HCT116 (cell line): ENCODE measurements at regions not wholly inside any gene's neighbourhood (a gene's known extent, or its start where the extent isn't known, plus 50 kb on each side); places are given as distances from the start of the nearest gene placed in this dataset.

Source experiments
- ATAC-seq: fragments of 200-7000 bp; cut with Tn5 transposase; 2 replicates; pipeline ENCODE4 v1.9.1; 2020; ENCODE audit warnings: mild to moderate bottlenecking, moderate library complexity
- BruUV-seq: library from RNA; stranded (reverse); fragments of 400-500 nt; replicated peaks from 2 replicates; lab custom pipeline; 2021; lab: Mats Ljungman, UMichigan
- CTCF ChIA-PET: fragments of 300-600 bp; sonication (Branson Sonifier 250); formaldehyde crosslinking; loops from one replicate; lab custom pipeline; 2021; ENCODE audit warnings: antibody characterized with exemption; lab: Charles Lee
- POLR2A ChIA-PET: fragments of 300-600, 350-600 bp; sonication (Branson Sonifier 250); formaldehyde crosslinking; loops from one replicate; lab custom pipeline; 2021; ENCODE audit warnings: antibody characterized with exemption; lab: Charles Lee
- RAD21 ChIA-PET, 2 experiments: fragments of 300-600 bp; sonication (Branson Sonifier 250); formaldehyde crosslinking; loops; one replicate each; lab custom pipeline; 2023; ENCODE audit warnings: low total read pairs in 2 of 2; ENCODE audit not compliant: uncharacterized antibody in 2 of 2, unreplicated experiment in 2 of 2, low non-redundant PET in 1 of 2; lab: Charles Lee
- DNase-seq: peaks from one replicate; pipeline ENCODE4 v3.0.0-alpha.2; 2010; ENCODE audit warnings: low read depth, low spot score
- H2AFZ ChIP-seq: fragments of 200-600 bp; shearing (Covaris generic), sonication (generic); 2 replicates; pipeline ENCODE4 v1.6.1; 2017; ENCODE audit warnings: low read depth, mixed run types, mixed read lengths, antibody characterized with exemption, low read length; ENCODE audit not compliant: poor library complexity, severe bottlenecking
- H3K27ac ChIP-seq: 2 replicates; pipeline ENCODE4 v1.5.1; 2012; ENCODE audit warnings: low read depth, low read length
- H3K27me3 ChIP-seq: fragments of 200-600 bp; sonication (generic); 2 replicates; pipeline ENCODE4 v1.6.1; 2016; ENCODE audit warnings: mixed run types, low read length, mixed read lengths; ENCODE audit not compliant: insufficient read depth
- H3K36me3 ChIP-seq, 2 experiments: fragments of 200-500 bp in 1 of 2; fragments of 200-600 bp in 1 of 2; sonication (Bioruptor generic) in 1 of 2; sonication (generic) in 1 of 2; 2 replicates each; pipeline versions ENCODE4 v1.5.1 to v1.6.1; 2014 to 2016; ENCODE audit warnings: low read length in 2 of 2, inconsistent platforms in 1 of 2, mixed read lengths in 1 of 2, mixed run types in 1 of 2; ENCODE audit not compliant: insufficient read depth in 2 of 2, control insufficient read depth in 1 of 2
- H3K4me1 ChIP-seq, 2 experiments: fragments of 200-600 bp in 1 of 2; sonication (generic) in 1 of 2; 2 replicates each; pipeline versions ENCODE4 v1.5.1 to v1.6.1; 2012 to 2017; ENCODE audit warnings: low read length in 2 of 2, inconsistent platforms in 1 of 2, mild to moderate bottlenecking in 1 of 2, mixed read lengths in 1 of 2, mixed run types in 1 of 2, moderate library complexity in 1 of 2; ENCODE audit not compliant: insufficient read depth in 2 of 2, control insufficient read depth in 1 of 2
- H3K4me2 ChIP-seq: fragments of 200-600 bp; sonication (generic); 2 replicates; pipeline ENCODE4 v1.6.1; 2017; ENCODE audit warnings: mixed run types, low read length, mixed read lengths
- H3K4me3 ChIP-seq, 2 experiments: fragments of 200-600 bp in 1 of 2; sonication (generic) in 1 of 2; replicated peaks in 1 of 2; 2 replicates each; pipeline ENCODE4 v1.5.1; 2011 to 2016; ENCODE audit warnings: low read length in 2 of 2, control low read depth in 1 of 2, low read depth in 1 of 2, mild to moderate bottlenecking in 1 of 2, mixed read lengths in 1 of 2, mixed run types in 1 of 2
- H3K79me2 ChIP-seq: fragments of 200-600 bp; sonication (generic); 2 replicates; pipeline ENCODE4 v1.6.1; 2017; ENCODE audit warnings: mild to moderate bottlenecking, mixed run types, low read length, moderate library complexity, mixed read lengths; ENCODE audit not compliant: insufficient read depth
- H3K9ac ChIP-seq: fragments of 200-600 bp; sonication (generic); 2 replicates; pipeline ENCODE4 v1.6.1; 2016; ENCODE audit warnings: low read length, mixed read lengths
- H3K9me2 ChIP-seq: fragments of 200-600 bp; sonication (generic), shearing (Covaris generic); 2 replicates; pipeline ENCODE4 v1.6.1; 2017; ENCODE audit warnings: mixed run types, mild to moderate bottlenecking, moderate library complexity; ENCODE audit not compliant: insufficient read depth
- H3K9me3 ChIP-seq, 2 experiments: fragments of 200-500 bp in 1 of 2; fragments of 200-600 bp in 1 of 2; sonication (Bioruptor generic) in 1 of 2; sonication (generic) in 1 of 2; 2 replicates each; pipeline ENCODE4 v1.6.1; 2014 to 2017; ENCODE audit warnings: low read length in 2 of 2, mixed read lengths in 2 of 2, inconsistent platforms in 1 of 2, low read depth in 1 of 2, mild to moderate bottlenecking in 1 of 2, mixed run types in 1 of 2, moderate library complexity in 1 of 2; ENCODE audit not compliant: control insufficient read depth in 1 of 2, insufficient read depth in 1 of 2
- H4K20me1 ChIP-seq: fragments of 200-600 bp; sonication (generic), shearing (Covaris generic); 2 replicates; pipeline ENCODE4 v1.6.1; 2017; ENCODE audit warnings: mixed run types, mild to moderate bottlenecking, moderate library complexity; ENCODE audit not compliant: insufficient read depth
- CBX3 ChIP-seq: IDR thresholded peaks from 2 replicates; pipeline ENCODE4 v1.6.1; 2012; ENCODE audit warnings: low read depth
- CEBPB ChIP-seq: IDR thresholded peaks from 2 replicates; pipeline ENCODE4 v1.6.1; 2012; ENCODE audit warnings: low read depth
- ELF1 ChIP-seq: IDR thresholded peaks from 2 replicates; pipeline ENCODE4 v1.6.1; 2012; ENCODE audit warnings: low read depth, borderline replicate concordance
- EZH2 ChIP-seq: fragments of 200-600 bp; sonication (generic); IDR thresholded peaks from 2 replicates; pipeline ENCODE4 v1.6.1; 2017; ENCODE audit warnings: antibody characterized with exemption, mixed run types
- FOSL1 ChIP-seq: IDR thresholded peaks from 2 replicates; pipeline ENCODE4 v1.6.1; 2012; ENCODE audit warnings: low read depth
- JUND ChIP-seq: IDR thresholded peaks from 2 replicates; pipeline ENCODE4 v1.6.1; 2012
- RAD21 ChIP-seq: IDR thresholded peaks from 2 replicates; pipeline ENCODE4 v1.6.1; 2012; ENCODE audit warnings: low read depth, mild to moderate bottlenecking
- SIN3A ChIP-seq: IDR thresholded peaks from 2 replicates; pipeline ENCODE4 v1.6.1; 2012; ENCODE audit warnings: low read depth
- TCF7L2 ChIP-seq: IDR thresholded peaks from 2 replicates; pipeline ENCODE4 v1.7.0; 2011; ENCODE audit warnings: borderline replicate concordance, inconsistent platforms; ENCODE audit not compliant: insufficient read depth, insufficient read length; ENCODE audit errors: extremely low read depth
- intact Hi-C: fragments of 100-400 bp; cut with micrococcal nuclease; formaldehyde crosslinking; loops from 2 replicates; pipeline ENCODE4 v1.10.0; 2022
- TF ChIP-seq, protein P1 (sequence below): IDR thresholded peaks from 2 replicates; pipeline ENCODE4 v1.6.1; 2011; ENCODE audit warnings: mild to moderate bottlenecking, low read length, moderate library complexity; ENCODE audit not compliant: insufficient replicate concordance; ENCODE audit errors: extremely low read depth
- TF ChIP-seq, protein P2 (sequence below): IDR thresholded peaks from 2 replicates; pipeline ENCODE4 v1.6.1; 2012

- H3K9ac ChIP-seq, result no peak overlapping the region
- DNase-seq, result no peak
- H3K9me3 ChIP-seq, result no peaks in the 10 kb centered on the region
- ChIA-PET POLR2A (no interaction called here), RAD21 (no interaction called here), CTCF (no interaction called here)
- no peak overlapping the region for H3K27ac ChIP-seq
- no peak overlapping the region for H3K4me2 ChIP-seq
- H4K20me1 ChIP-seq, result no peaks in the 10 kb centered on the region
- H3K27me3 ChIP-seq, result no peaks in the 10 kb centered on the region
- no peaks in the 10 kb centered on the region for H3K4me1 ChIP-seq
- no peaks in the 10 kb centered on the region for H3K9me2 ChIP-seq
- H3K79me2 ChIP-seq, result no peaks in the 10 kb centered on the region
- TF ChIP-seq FOSL1, result no peak
- TF ChIP-seq, all 23 proteins: peak for 0
- BruUV-seq, result no TSS peak
- intact Hi-C loops, result no loop called here
- Histone ChIP-seq H3K4me3 (no peak overlapping the region), H2AFZ (no peak overlapping the region), H3K36me3 (no peaks in the 10 kb centered on the region)
- ATAC-seq, result no peak
These were observed 117.7 kb upstream of the ETS2 start for GRCh38 chr21:38688068-38688467.

GRCh38 chr21:38691631-38692030 lies 114.1 kb upstream of the ETS2 start:
- Histone ChIP-seq H3K9ac (no peak overlapping the region), H3K4me3 (no peak overlapping the region), H3K27ac (no peak overlapping the region), H4K20me1 (no peaks in the 10 kb centered on the region), H3K9me2 (no peaks in the 10 kb centered on the region), H3K9me3 (no peaks in the 10 kb centered on the region), H3K4me1 (no peaks in the 10 kb centered on the region), H3K27me3 (no peaks in the 10 kb centered on the region), H2AFZ (no peak overlapping the region), H3K4me2 (no peak overlapping the region), H3K79me2 (no peaks in the 10 kb centered on the region)
- CTCF ChIA-PET, result no interaction called here
- RAD21 ChIA-PET, result no interaction called here
- intact Hi-C loops, result no loop called here
- POLR2A ChIA-PET, result no interaction called here
- no peak for DNase-seq
- TF ChIP-seq, protein P1, sequence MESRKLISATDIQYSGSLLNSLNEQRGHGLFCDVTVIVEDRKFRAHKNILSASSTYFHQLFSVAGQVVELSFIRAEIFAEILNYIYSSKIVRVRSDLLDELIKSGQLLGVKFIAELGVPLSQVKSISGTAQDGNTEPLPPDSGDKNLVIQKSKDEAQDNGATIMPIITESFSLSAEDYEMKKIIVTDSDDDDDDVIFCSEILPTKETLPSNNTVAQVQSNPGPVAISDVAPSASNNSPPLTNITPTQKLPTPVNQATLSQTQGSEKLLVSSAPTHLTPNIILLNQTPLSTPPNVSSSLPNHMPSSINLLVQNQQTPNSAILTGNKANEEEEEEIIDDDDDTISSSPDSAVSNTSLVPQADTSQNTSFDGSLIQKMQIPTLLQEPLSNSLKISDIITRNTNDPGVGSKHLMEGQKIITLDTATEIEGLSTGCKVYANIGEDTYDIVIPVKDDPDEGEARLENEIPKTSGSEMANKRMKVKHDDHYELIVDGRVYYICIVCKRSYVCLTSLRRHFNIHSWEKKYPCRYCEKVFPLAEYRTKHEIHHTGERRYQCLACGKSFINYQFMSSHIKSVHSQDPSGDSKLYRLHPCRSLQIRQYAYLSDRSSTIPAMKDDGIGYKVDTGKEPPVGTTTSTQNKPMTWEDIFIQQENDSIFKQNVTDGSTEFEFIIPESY, result no peak
- TF ChIP-seq ELF1 (no peak), CEBPB (no peak), JUND (no peak), EZH2 (no peak), RAD21 (no peak), FOSL1 (no peak), TCF7L2 (no peak), SIN3A (no peak), CBX3 (no peak)
- TF ChIP-seq, protein P2, sequence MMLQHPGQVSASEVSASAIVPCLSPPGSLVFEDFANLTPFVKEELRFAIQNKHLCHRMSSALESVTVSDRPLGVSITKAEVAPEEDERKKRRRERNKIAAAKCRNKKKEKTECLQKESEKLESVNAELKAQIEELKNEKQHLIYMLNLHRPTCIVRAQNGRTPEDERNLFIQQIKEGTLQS, result no peak
- TF ChIP-seq, all 23 proteins: peak for 0
- no peaks in the 10 kb centered on the region for H3K36me3 ChIP-seq
- no TSS peak for BruUV-seq
- ATAC-seq, result no peak
